ENCODE measurements at regions not wholly inside any gene's neighbourhood (a gene's known extent, or its start where the extent isn't known, plus 50 kb on each side); places are given as distances from the start of the nearest gene placed in this dataset.

DNA sequence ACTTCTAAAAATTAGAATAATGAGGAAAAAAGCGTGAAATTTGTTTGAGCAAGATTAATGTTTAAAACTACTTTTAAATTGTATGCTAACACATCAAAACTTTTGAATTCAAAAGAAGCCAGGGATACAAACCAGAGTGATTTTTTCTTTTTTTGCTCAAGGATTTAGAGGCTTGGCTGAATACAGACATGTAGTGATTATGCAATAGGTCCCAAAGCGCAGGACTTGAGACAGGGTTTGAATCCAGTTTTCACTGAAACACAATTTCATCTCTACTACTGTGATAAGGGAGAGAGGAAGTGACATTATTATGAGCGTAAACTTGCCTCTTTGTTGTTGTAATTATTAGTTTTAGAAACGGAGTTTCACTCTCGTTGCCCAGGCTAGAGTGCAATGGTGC lies 207.3 kb downstream of the ZNF33B start:
- Histone ChIP-seq H3K27ac (ENCODE audit: low read depth in 1 of 2, low read length in 2 of 2) (no peak overlapping the region), H3K4me3 (ENCODE audit: low read length) (no peak overlapping the region), H3K9me3 (ENCODE audit: control insufficient read depth in 1 of 2, insufficient read depth in 1 of 2, low read length in 2 of 2) (no peaks in the 10 kb centered on the region), H3K27me3 (ENCODE audit: control insufficient read depth in 1 of 2, insufficient read depth in 2 of 2, low read length in 2 of 2) (no peaks in the 10 kb centered on the region), H3K4me1 (ENCODE audit: insufficient read depth, low read length) (no peaks in the 10 kb centered on the region), H3K36me3 (ENCODE audit: insufficient read depth, low read length) (no peaks in the 10 kb centered on the region)
- DNase-seq, result no peak
- intact Hi-C loops (cut with DNase I, micrococcal nuclease), result no loop called here
- no peak overlapping the region for H3K27ac Mint-ChIP-seq
- H3K36me3 Mint-ChIP-seq (ENCODE audit: low read depth), result no peaks in the 10 kb centered on the region
- no peak overlapping the region for H3K4me3 Mint-ChIP-seq
- TF ChIP-seq, protein P1, sequence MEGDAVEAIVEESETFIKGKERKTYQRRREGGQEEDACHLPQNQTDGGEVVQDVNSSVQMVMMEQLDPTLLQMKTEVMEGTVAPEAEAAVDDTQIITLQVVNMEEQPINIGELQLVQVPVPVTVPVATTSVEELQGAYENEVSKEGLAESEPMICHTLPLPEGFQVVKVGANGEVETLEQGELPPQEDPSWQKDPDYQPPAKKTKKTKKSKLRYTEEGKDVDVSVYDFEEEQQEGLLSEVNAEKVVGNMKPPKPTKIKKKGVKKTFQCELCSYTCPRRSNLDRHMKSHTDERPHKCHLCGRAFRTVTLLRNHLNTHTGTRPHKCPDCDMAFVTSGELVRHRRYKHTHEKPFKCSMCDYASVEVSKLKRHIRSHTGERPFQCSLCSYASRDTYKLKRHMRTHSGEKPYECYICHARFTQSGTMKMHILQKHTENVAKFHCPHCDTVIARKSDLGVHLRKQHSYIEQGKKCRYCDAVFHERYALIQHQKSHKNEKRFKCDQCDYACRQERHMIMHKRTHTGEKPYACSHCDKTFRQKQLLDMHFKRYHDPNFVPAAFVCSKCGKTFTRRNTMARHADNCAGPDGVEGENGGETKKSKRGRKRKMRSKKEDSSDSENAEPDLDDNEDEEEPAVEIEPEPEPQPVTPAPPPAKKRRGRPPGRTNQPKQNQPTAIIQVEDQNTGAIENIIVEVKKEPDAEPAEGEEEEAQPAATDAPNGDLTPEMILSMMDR (IDR thresholded peaks at IDR 0.05), result no peak
- ChIA-PET CTCF (no interaction called here), POLR2A (no interaction called here)
- no peak for ATAC-seq (ENCODE audit: poor library complexity)
- no peaks in the 10 kb centered on the region for H3K4me1 Mint-ChIP-seq (ENCODE audit: low read depth)
- H3K27me3 Mint-ChIP-seq, result peaks cover 19% of the 10 kb centered on the region
- peaks cover 2% of the 10 kb centered on the region for H3K9me3 Mint-ChIP-seq

DNA sequence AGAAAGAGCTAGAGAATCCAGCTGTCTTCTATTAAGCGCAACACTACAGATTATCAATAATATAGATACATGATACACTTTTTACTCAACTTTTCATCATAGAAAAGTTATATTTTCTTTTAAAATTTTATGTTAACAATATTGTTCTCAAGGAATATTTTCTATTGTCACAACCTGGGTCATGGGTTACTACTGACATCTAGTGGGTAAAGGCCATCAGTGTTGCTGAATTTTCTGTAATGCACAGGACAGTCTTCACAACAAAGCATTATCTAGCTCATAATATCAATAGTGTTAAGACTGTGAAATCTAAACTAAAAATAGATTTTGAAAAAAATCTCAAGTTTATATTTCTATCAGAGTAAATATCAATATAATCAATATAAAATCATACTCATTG lies 209.8 kb downstream of the ZNF33B start:
- Histone ChIP-seq H3K9me3 (ENCODE audit: control insufficient read depth in 1 of 2, insufficient read depth in 1 of 2, low read length in 2 of 2) (no peaks in the 10 kb centered on the region), H3K4me3 (ENCODE audit: low read length) (no peak overlapping the region), H3K27me3 (ENCODE audit: control insufficient read depth in 1 of 2, insufficient read depth in 2 of 2, low read length in 2 of 2) (no peaks in the 10 kb centered on the region), H3K36me3 (ENCODE audit: insufficient read depth, low read length) (no peaks in the 10 kb centered on the region), H3K27ac (ENCODE audit: low read depth in 1 of 2, low read length in 2 of 2) (no peak overlapping the region), H3K4me1 (ENCODE audit: insufficient read depth, low read length) (no peaks in the 10 kb centered on the region)
- DNase-seq (no peak), ATAC-seq (ENCODE audit: poor library complexity) (no peak)
- TF ChIP-seq, protein P1 (IDR thresholded peaks at IDR 0.05), result no peak
- no peaks in the 10 kb centered on the region for H3K36me3 Mint-ChIP-seq (ENCODE audit: low read depth)
- H3K4me1 Mint-ChIP-seq (ENCODE audit: low read depth), result no peaks in the 10 kb centered on the region
- peaks cover 13% of the 10 kb centered on the region for H3K27me3 Mint-ChIP-seq
- H3K27ac Mint-ChIP-seq, result no peak overlapping the region
- H3K9me3 Mint-ChIP-seq, result no peaks in the 10 kb centered on the region
- CTCF ChIA-PET, result no interaction called here
- POLR2A ChIA-PET, result no interaction called here
- no peak overlapping the region for H3K4me3 Mint-ChIP-seq
- intact Hi-C loops (cut with DNase I, micrococcal nuclease), result no loop called here

DNA sequence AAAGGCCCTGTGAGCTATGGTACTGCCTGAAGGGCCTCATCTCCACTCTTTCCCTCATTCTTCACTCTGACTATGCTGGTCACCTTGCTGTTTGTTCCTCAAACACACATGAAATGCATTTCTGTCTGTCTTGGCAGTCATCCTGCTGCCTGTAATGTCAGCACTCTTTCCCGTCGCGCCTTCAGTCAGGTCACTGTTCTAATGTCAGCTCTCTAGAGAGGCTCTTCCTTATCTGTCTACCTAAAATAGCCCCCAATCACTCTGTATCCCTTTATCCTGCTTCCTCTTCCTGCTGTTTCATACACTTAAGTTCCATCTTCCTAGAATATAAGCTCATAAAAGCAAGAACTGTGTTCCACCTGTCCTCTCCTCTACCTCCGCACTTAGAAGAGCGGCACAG lies 215.5 kb downstream of the ZNF33B start:
- DNase-seq (no peak), ATAC-seq (ENCODE audit: poor library complexity) (no peak)
- no peaks in the 10 kb centered on the region for H3K4me1 Mint-ChIP-seq (ENCODE audit: low read depth)
- H3K27ac ChIP-seq (ENCODE audit: low read depth in 1 of 2, low read length in 2 of 2), result no peak overlapping the region
- H3K9me3 ChIP-seq (ENCODE audit: control insufficient read depth in 1 of 2, insufficient read depth in 1 of 2, low read length in 2 of 2), result no peaks in the 10 kb centered on the region
- peaks cover 8% of the 10 kb centered on the region for H3K27me3 Mint-ChIP-seq
- no peaks in the 10 kb centered on the region for H3K4me1 ChIP-seq (ENCODE audit: insufficient read depth, low read length)
- no peak overlapping the region for H3K4me3 ChIP-seq (ENCODE audit: low read length)
- intact Hi-C loops (cut with DNase I, micrococcal nuclease), result no loop called here
- H3K36me3 ChIP-seq (ENCODE audit: insufficient read depth, low read length), result no peaks in the 10 kb centered on the region
- H3K27ac Mint-ChIP-seq, result no peak overlapping the region
- no peak overlapping the region for H3K4me3 Mint-ChIP-seq
- H3K9me3 Mint-ChIP-seq, result no peaks in the 10 kb centered on the region
- ChIA-PET POLR2A (no interaction called here), CTCF (no interaction called here)
- TF ChIP-seq, protein P1 (IDR thresholded peaks at IDR 0.05), result no peak
- H3K27me3 ChIP-seq (ENCODE audit: control insufficient read depth in 1 of 2, insufficient read depth in 2 of 2, low read length in 2 of 2), result no peaks in the 10 kb centered on the region
- H3K36me3 Mint-ChIP-seq (ENCODE audit: low read depth), result no peaks in the 10 kb centered on the region
